PC-9 (cell line): ENCODE measurements at regions not wholly inside any gene's neighbourhood (a gene's known extent, or its start where the extent isn't known, plus 50 kb on each side); places are given as distances from the start of the nearest gene placed in this dataset.

Experiments used
- BruUV-seq: library from RNA; stranded (reverse); fragments of 400-500 nt; replicated peaks from 2 replicates; lab custom pipeline; 2021; lab: Mats Ljungman, UMichigan
- CTCF ChIA-PET: fragments of 300-600 bp; sonication (Branson Sonifier 250); formaldehyde crosslinking; loops from one replicate; lab custom pipeline; 2022; ENCODE audit warnings: antibody characterized with exemption; lab: Charles Lee
- POLR2A ChIA-PET: fragments of 300-600 bp; sonication (Branson Sonifier 250); formaldehyde crosslinking; loops from one replicate; lab custom pipeline; 2022; ENCODE audit warnings: antibody characterized with exemption; ENCODE audit not compliant: unreplicated experiment; lab: Charles Lee
- DNase-seq, 2 experiments: peaks; one replicate each; pipeline versions ENCODE4 v3.0.0 to v3.0.0-alpha.2; 2015 to 2022; ENCODE audit warnings: mixed read lengths in 1 of 2
- H2AFZ ChIP-seq: fragments of 200-600 bp; sonication (generic); 2 replicates; pipeline ENCODE4 v1.8.1; 2017; ENCODE audit warnings: antibody characterized with exemption
- H3F3A ChIP-seq: fragments of 200-600 bp; sonication (generic); 2 replicates; pipeline ENCODE4 v1.8.1; 2017; ENCODE audit warnings: antibody characterized with exemption, mild to moderate bottlenecking, low read depth; ENCODE audit not compliant: insufficient read depth
- H3K27ac ChIP-seq: fragments of 200-600 bp; sonication (generic); 2 replicates; pipeline ENCODE4 v1.6.1; 2016; ENCODE audit warnings: mixed run types
- H3K27me3 ChIP-seq: fragments of 200-600 bp; sonication (generic); 2 replicates; pipeline ENCODE4 v1.6.1; 2016; ENCODE audit warnings: low read depth, mixed run types; ENCODE audit not compliant: insufficient read depth
- H3K36me3 ChIP-seq: fragments of 200-600 bp; sonication (generic); 2 replicates; pipeline ENCODE4 v1.6.1; 2016; ENCODE audit warnings: low read depth, mixed run types
- H3K4me1 ChIP-seq: fragments of 200-600 bp; sonication (generic); replicated peaks from 2 replicates; pipeline ENCODE4 v1.6.1; 2016; ENCODE audit warnings: mixed run types; ENCODE audit not compliant: insufficient read depth
- H3K4me2 ChIP-seq: fragments of 200-600 bp; sonication (generic); 2 replicates; pipeline ENCODE4 v1.6.1; 2017; ENCODE audit warnings: mixed run types
- H3K4me3 ChIP-seq: fragments of 200-600 bp; sonication (generic); 2 replicates; pipeline ENCODE4 v1.6.1; 2016; ENCODE audit warnings: mixed run types
- H3K79me2 ChIP-seq: fragments of 200-600 bp; sonication (generic); 2 replicates; pipeline ENCODE4 v1.6.1; 2017; ENCODE audit warnings: low read depth, mixed run types
- H3K9me2 ChIP-seq: fragments of 200-600 bp; sonication (generic); 2 replicates; pipeline ENCODE4 v1.8.1; 2017; ENCODE audit warnings: mild to moderate bottlenecking; ENCODE audit not compliant: insufficient read depth
- H3K9me3 ChIP-seq: fragments of 200-600 bp; sonication (generic); 2 replicates; pipeline ENCODE4 v1.8.1; 2016; ENCODE audit warnings: low read depth; ENCODE audit not compliant: insufficient read depth
- H4K20me1 ChIP-seq: fragments of 200-600 bp; sonication (generic); 2 replicates; pipeline ENCODE4 v1.8.1; 2017; ENCODE audit not compliant: insufficient read depth
- EZH2 ChIP-seq: fragments of 200-600 bp; sonication (generic); IDR thresholded peaks from 2 replicates; pipeline ENCODE4 v1.8.0; 2017; ENCODE audit warnings: antibody characterized with exemption, low read depth
- intact Hi-C: fragments of 100-400 bp; cut with micrococcal nuclease; formaldehyde crosslinking; loops from one replicate; pipeline ENCODE4 v1.10.0; 2022; ENCODE audit not compliant: unreplicated experiment
- TF ChIP-seq, protein P1 (sequence below): fragments of 200-600 bp; sonication (generic); conservative IDR thresholded peaks from 2 replicates; pipeline ENCODE4 v1.6.1; 2017; ENCODE audit warnings: mixed run types, antibody characterized with exemption, mild to moderate bottlenecking, moderate library complexity

- CTCF ChIA-PET = no interaction called here
- TF ChIP-seq, protein P1, sequence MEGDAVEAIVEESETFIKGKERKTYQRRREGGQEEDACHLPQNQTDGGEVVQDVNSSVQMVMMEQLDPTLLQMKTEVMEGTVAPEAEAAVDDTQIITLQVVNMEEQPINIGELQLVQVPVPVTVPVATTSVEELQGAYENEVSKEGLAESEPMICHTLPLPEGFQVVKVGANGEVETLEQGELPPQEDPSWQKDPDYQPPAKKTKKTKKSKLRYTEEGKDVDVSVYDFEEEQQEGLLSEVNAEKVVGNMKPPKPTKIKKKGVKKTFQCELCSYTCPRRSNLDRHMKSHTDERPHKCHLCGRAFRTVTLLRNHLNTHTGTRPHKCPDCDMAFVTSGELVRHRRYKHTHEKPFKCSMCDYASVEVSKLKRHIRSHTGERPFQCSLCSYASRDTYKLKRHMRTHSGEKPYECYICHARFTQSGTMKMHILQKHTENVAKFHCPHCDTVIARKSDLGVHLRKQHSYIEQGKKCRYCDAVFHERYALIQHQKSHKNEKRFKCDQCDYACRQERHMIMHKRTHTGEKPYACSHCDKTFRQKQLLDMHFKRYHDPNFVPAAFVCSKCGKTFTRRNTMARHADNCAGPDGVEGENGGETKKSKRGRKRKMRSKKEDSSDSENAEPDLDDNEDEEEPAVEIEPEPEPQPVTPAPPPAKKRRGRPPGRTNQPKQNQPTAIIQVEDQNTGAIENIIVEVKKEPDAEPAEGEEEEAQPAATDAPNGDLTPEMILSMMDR = no peak
- TF ChIP-seq EZH2 = no peak
- BruUV-seq = no TSS peak
Observed at GRCh38 chr9:95810814-95811213, 64.7 kb upstream of the ERCC6L2 start.

DNA sequence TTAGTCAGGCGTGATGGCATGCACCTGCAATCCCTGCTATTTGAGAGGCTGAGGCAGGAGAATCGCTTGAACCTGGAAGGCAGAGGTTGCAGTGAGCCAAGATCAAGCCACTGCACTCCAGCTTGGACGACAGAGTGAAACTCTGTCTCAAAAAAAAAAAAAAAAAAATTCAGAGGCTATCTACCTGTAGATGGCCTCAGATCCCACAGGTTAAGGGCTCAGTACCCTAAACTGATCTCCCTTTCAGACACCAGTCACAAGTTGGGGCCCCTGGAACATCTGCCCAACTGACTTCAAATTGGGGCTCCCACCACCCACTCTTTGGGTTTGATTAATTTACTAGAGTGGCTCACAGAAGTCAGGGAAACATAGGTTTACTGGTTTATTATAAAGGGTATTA lies 65.4 kb upstream of the ERCC6L2 start:
- Histone ChIP-seq H3K4me2 (no peak overlapping the region), H3K36me3 (no peaks in the 10 kb centered on the region), H3F3A (no peaks in the 10 kb centered on the region), H3K4me3 (no peak overlapping the region), H3K9me2 (no peaks in the 10 kb centered on the region), H3K27me3 (0 out of 2 replicates have a peak, but pooled peaks cover 4% of the 10 kb centered on the region), H3K27ac (no peak overlapping the region), H2AFZ (no peak overlapping the region), H3K9me3 (peaks cover 5% of the 10 kb centered on the region), H3K79me2 (no peaks in the 10 kb centered on the region), H4K20me1 (no peaks in the 10 kb centered on the region), H3K4me1 (no peaks in the 10 kb centered on the region)
- ChIA-PET CTCF (interaction anchor here (0.6 kb wide), 2 partner anchors 74 to 128 kb away, joined by 5 read pairs; no protein-coding TSS in a partner anchor), POLR2A (no interaction called here)
- DNase-seq = no peak
- intact Hi-C loops = no loop called here
- no TSS peak for BruUV-seq
- TF ChIP-seq EZH2 = no peak
- TF ChIP-seq, protein P1 = no peak

More at GRCh38 chr9:95810814-95811213, 64.7 kb upstream of the ERCC6L2 start:
- Histone ChIP-seq H2AFZ (no peak overlapping the region), H3K79me2 (no peaks in the 10 kb centered on the region), H3K27me3 (0 out of 2 replicates have a peak, but pooled peaks cover 4% of the 10 kb centered on the region), H3K4me3 (no peak overlapping the region), H3K4me2 (no peak overlapping the region), H3K27ac (no peak overlapping the region), H3K9me2 (no peaks in the 10 kb centered on the region), H4K20me1 (no peaks in the 10 kb centered on the region), H3F3A (no peaks in the 10 kb centered on the region), H3K9me3 (peaks cover 6% of the 10 kb centered on the region), H3K4me1 (no peaks in the 10 kb centered on the region), H3K36me3 (no peaks in the 10 kb centered on the region)
- POLR2A ChIA-PET = no interaction called here
- no peak for DNase-seq
- intact Hi-C loops = no loop called here

GRCh38 chr9:95809686-95810085 lies 65.8 kb upstream of the ERCC6L2 start:
- TF ChIP-seq EZH2 = no peak
- TF ChIP-seq, protein P1 = no peak
- no peak for DNase-seq
- no peaks in the 10 kb centered on the region for H3F3A ChIP-seq
- peaks cover under 1% of the 10 kb centered on the region; the same call in 1 of the 2 replicates for H3K9me3 ChIP-seq
- H3K79me2 ChIP-seq = no peaks in the 10 kb centered on the region
- CTCF ChIA-PET = interaction anchor here (0.6 kb wide), 2 partner anchors 74 to 128 kb away, joined by 5 read pairs; no protein-coding TSS in a partner anchor
- H3K4me3 ChIP-seq = no peak overlapping the region
- POLR2A ChIA-PET = no interaction called here
- no peak overlapping the region for H3K27ac ChIP-seq
- 0 out of 2 replicates have a peak, but pooled peaks cover 4% of the 10 kb centered on the region for H3K27me3 ChIP-seq
- H4K20me1 ChIP-seq = no peaks in the 10 kb centered on the region
- H3K4me1 ChIP-seq = no peaks in the 10 kb centered on the region
- no peaks in the 10 kb centered on the region for H3K9me2 ChIP-seq
- no peak overlapping the region for H3K4me2 ChIP-seq
- no peaks in the 10 kb centered on the region for H3K36me3 ChIP-seq
- intact Hi-C loops = loop anchor here (5.0 kb wide), 1 partner anchor 48 kb away; no protein-coding TSS in a partner anchor
- no TSS peak for BruUV-seq
- H2AFZ ChIP-seq = no peak overlapping the region
